NB4 (cell line): ENCODE measurements at regions not wholly inside any gene's neighbourhood (a gene's known extent, or its start where the extent isn't known, plus 50 kb on each side); places are given as distances from the start of the nearest gene placed in this dataset.

Source experiments
- MYC ChIP-seq: IDR thresholded peaks from 2 replicates; pipeline ENCODE4 v1.6.1; 2011; ENCODE audit warnings: low read depth, low read length
- POLR2A ChIP-seq: IDR thresholded peaks from 2 replicates; pipeline ENCODE4 v1.6.1; 2011; ENCODE audit warnings: mild to moderate bottlenecking; ENCODE audit not compliant: insufficient read length; ENCODE audit errors: extremely low read depth
- TF ChIP-seq, protein P1 (sequence below): IDR thresholded peaks from 2 replicates; pipeline ENCODE4 v1.6.1; 2011; ENCODE audit warnings: low read depth, low read length
- TF ChIP-seq, protein P2 (sequence below): IDR thresholded peaks from one replicate; pipeline ENCODE4 v1.5.1; 2012; ENCODE audit warnings: low read depth, low read length

DNA sequence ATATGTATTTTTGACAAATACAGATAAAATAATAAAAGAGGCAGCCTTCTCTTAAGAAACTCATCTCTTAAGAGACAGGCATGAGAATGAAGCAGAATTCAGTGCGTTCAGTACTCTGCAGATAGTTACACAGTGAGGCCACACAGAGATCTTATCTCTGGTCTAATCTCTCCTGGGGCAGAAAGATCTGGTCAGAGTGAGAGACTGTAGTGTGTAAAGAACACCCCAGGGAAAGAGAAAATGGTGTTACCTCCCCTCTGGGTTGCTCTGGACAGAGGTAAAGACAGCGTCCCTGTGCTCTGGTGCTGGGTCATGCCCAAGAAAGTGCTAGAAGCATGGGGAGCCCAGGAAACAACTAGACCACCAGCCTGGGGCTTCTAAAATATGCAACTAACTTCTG, 216.3 kb downstream of the SIPA1L2 start:
- TF ChIP-seq, protein P1, sequence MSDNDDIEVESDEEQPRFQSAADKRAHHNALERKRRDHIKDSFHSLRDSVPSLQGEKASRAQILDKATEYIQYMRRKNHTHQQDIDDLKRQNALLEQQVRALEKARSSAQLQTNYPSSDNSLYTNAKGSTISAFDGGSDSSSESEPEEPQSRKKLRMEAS, result no peak
- TF ChIP-seq POLR2A, result no peak
- TF ChIP-seq, protein P2, sequence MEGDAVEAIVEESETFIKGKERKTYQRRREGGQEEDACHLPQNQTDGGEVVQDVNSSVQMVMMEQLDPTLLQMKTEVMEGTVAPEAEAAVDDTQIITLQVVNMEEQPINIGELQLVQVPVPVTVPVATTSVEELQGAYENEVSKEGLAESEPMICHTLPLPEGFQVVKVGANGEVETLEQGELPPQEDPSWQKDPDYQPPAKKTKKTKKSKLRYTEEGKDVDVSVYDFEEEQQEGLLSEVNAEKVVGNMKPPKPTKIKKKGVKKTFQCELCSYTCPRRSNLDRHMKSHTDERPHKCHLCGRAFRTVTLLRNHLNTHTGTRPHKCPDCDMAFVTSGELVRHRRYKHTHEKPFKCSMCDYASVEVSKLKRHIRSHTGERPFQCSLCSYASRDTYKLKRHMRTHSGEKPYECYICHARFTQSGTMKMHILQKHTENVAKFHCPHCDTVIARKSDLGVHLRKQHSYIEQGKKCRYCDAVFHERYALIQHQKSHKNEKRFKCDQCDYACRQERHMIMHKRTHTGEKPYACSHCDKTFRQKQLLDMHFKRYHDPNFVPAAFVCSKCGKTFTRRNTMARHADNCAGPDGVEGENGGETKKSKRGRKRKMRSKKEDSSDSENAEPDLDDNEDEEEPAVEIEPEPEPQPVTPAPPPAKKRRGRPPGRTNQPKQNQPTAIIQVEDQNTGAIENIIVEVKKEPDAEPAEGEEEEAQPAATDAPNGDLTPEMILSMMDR, result no peak
- no peak for TF ChIP-seq MYC
